HUES48 (cell line): ENCODE measurements at regions not wholly inside any gene's neighbourhood (a gene's known extent, or its start where the extent isn't known, plus 50 kb on each side); places are given as distances from the start of the nearest gene placed in this dataset.

ENCODE experiments used
- H3K27ac ChIP-seq: one replicate; pipeline ENCODE4 v1.7.0; 2013; ENCODE audit warnings: low read depth, low read length, inconsistent platforms
- H3K27me3 ChIP-seq: 2 replicates; pipeline ENCODE4 v1.6.1; 2013; ENCODE audit warnings: mild to moderate bottlenecking, low read length; ENCODE audit not compliant: control insufficient read depth, insufficient read depth
- H3K36me3 ChIP-seq: 2 replicates; pipeline ENCODE4 v1.6.1; 2013; ENCODE audit warnings: low read length; ENCODE audit not compliant: control insufficient read depth, insufficient read depth
- H3K4me1 ChIP-seq: 2 replicates; pipeline ENCODE4 v1.6.1; 2013; ENCODE audit warnings: mild to moderate bottlenecking, low read length; ENCODE audit not compliant: control insufficient read depth, insufficient read depth
- H3K4me3 ChIP-seq: 2 replicates; pipeline ENCODE4 v1.5.1; 2013; ENCODE audit warnings: mild to moderate bottlenecking, low read depth, low read length
- H3K9ac ChIP-seq: 2 replicates; pipeline ENCODE4 v1.6.1; 2013; ENCODE audit warnings: mild to moderate bottlenecking, low read depth, low read length, moderate library complexity
- H3K9me3 ChIP-seq: 2 replicates; pipeline ENCODE4 v1.6.1; 2013; ENCODE audit warnings: low read length; ENCODE audit not compliant: control insufficient read depth, insufficient read depth

DNA sequence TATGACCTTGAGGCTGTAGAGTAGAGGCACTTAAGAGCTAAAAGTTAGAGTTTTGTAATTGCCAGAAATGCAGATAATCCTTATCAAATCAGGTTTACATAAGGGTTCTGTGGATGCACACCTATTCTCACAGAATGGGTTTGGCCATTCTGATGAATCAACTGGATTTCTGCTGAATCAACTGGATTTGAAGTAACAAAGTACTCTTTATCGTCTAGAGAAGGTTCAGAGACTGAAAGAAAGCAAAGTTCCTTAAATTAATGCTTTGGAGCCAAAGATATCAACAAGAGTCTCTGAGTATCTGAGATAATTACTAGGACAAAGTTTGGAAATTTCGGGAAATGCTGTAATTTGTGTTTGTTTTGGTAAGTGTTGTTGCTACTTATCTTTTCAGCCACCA lies 669.6 kb upstream of the ZNF608 start:
- H3K4me3 ChIP-seq, result no peak overlapping the region
- H3K9me3 ChIP-seq, result no peaks in the 10 kb centered on the region
- H3K9ac ChIP-seq, result no peak overlapping the region
- H3K4me1 ChIP-seq, result peaks cover 34% of the 10 kb centered on the region
- H3K36me3 ChIP-seq, result no peaks in the 10 kb centered on the region
- no peaks in the 10 kb centered on the region for H3K27me3 ChIP-seq
- no peak overlapping the region for H3K27ac ChIP-seq

DNA sequence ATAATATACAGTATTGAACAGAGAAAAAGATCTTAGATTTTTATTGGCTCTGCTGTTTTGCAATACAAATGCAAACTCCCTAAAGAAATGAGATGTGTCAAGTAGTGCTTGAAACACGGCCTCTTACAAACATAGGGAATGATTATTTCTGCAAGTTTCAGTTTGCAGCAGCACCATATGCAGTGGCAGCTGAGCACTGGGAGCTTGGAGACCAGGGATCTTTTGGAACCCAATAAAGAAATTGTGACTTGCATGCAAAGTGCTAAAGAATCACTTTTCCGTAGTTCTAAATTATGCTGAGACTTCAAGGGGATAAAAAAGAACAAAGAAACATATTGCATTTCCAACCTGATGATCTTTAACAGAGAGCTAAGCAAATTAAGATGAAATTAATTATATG lies 674.6 kb upstream of the ZNF608 start:
- Histone ChIP-seq H3K4me1 (peaks cover 7% of the 10 kb centered on the region), H3K27me3 (no peaks in the 10 kb centered on the region), H3K27ac (no peak overlapping the region), H3K4me3 (no peak overlapping the region), H3K36me3 (no peaks in the 10 kb centered on the region), H3K9ac (no peak overlapping the region), H3K9me3 (no peaks in the 10 kb centered on the region)

DNA sequence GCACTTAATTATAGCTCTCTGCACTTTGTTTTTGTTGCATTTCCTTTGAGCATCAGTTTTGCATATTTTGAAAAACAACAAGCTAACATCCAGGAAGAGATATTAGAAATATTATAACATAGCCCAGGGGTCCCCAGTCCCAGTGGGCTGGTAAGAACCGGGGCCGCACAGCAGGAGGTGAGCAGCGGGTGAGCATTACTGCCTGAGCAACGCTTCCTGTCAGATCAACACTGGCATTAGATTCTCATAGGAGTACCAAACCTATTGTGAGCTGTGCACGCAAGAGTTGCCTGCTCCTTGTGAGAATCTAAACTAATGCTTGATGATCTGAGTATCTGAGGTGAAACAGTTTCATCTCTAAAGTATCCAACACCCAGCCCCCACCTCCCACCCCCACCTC lies 675.9 kb upstream of the ZNF608 start:
- peaks cover 7% of the 10 kb centered on the region for H3K4me1 ChIP-seq
- no peaks in the 10 kb centered on the region for H3K27me3 ChIP-seq
- H3K27ac ChIP-seq, result no peak overlapping the region
- H3K9me3 ChIP-seq, result no peaks in the 10 kb centered on the region
- H3K9ac ChIP-seq, result no peak overlapping the region
- H3K4me3 ChIP-seq, result no peak overlapping the region
- no peaks in the 10 kb centered on the region for H3K36me3 ChIP-seq

DNA sequence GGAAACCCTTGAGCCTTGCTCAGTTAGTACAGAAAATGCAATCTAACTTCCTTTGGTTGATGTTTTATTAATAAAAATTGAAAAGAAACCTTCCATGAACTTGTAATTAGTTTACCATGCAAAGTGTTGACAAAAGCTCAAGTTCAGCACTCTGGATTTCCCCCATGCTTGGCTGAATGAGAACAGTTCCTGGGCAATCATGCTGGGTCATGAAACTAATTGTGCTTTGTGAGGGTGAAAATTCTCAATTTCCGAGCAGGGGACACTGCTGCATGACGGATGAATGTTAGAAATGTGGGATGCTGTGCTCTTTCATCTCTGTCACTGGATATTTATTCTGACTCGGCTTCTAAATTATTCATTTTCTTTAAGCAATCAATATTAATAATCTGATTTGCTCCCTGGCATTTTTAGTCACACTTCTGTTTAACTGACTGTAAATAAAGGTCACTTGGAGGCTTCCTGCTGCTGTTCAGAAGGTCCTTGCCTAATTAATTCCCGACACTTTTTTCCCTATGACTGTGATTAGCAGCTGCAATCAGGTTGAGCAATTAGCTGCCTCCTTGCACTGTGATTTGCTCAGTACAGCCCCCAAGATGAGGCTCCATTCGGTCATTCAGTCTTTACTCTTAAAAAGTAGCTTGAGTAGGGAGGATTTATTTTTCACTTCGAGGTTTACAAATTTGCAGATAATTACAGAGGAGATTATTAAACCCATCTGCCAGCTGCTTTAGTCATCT lies 678.1 kb upstream of the ZNF608 start:
- no peaks in the 10 kb centered on the region for H3K36me3 ChIP-seq
- H3K9me3 ChIP-seq, result no peaks in the 10 kb centered on the region
- no peaks in the 10 kb centered on the region for H3K27me3 ChIP-seq
- H3K27ac ChIP-seq, result no peak overlapping the region
- peaks cover 7% of the 10 kb centered on the region for H3K4me1 ChIP-seq
- H3K4me3 ChIP-seq, result no peak overlapping the region
- H3K9ac ChIP-seq, result no peak overlapping the region

DNA sequence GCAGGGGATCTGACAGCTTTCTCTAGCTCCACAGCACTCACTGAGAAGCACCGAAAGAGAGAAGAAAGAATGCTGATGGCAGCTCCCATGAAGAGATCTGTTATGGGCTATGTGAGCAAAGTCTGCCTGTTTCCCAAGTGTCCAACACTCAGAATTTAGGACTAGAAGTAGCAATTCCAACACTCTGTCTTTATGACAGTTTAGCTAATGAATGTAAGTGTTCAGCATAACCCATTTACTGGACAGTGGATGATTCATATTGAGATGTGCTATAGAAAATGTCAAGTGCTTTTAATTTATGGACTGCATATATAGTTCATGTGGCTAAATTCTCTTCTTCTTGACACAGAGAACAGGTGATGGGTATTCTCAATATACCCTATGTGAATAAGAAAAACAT lies 683.1 kb upstream of the ZNF608 start:
- no peak overlapping the region for H3K4me3 ChIP-seq
- H3K4me1 ChIP-seq, result peaks cover 5% of the 10 kb centered on the region
- no peaks in the 10 kb centered on the region for H3K36me3 ChIP-seq
- no peak overlapping the region for H3K27ac ChIP-seq
- H3K27me3 ChIP-seq, result no peaks in the 10 kb centered on the region
- H3K9me3 ChIP-seq, result no peaks in the 10 kb centered on the region
- H3K9ac ChIP-seq, result no peak overlapping the region

DNA sequence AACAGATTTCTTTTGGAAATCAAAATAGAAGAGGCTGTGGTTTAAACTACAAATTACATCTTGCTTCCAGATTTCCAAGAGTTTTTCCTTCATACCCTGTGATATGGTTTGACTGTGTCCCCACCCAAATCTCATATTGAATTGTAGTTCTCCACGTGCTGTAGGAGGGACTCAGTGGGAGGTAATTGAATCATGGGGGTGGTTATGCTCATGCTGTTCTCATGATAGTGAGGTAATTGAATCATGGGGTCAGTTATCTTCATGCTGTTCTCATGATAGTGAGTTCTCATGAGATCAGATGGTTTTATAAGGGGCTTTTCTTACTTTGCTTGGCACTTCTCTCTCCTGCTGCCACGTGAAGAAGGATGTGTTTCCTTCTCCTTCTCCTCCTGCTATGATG lies 687.0 kb upstream of the ZNF608 start:
- Histone ChIP-seq H3K9ac (no peak overlapping the region), H3K4me1 (no peaks in the 10 kb centered on the region), H3K27ac (no peak overlapping the region), H3K36me3 (no peaks in the 10 kb centered on the region), H3K4me3 (no peak overlapping the region), H3K27me3 (no peaks in the 10 kb centered on the region), H3K9me3 (no peaks in the 10 kb centered on the region)

DNA sequence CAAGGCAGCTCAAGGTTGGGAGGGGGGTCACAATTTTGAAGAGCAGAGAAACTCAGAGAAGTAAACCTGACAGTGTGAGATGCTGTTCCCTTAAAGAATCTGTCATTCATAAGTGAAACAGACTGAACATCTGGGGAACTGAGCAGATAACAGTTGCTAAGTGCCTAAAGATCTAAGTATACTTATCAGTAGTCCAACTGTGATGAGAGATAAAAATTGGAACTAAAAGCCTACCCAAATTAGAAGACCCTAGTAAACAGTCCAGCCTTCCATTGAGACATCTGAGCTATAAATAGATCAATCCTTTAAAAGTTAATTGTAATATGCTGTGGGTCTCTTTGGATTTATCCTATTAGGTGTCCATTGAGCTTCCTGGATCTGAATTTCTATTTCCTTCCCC lies 692.8 kb upstream of the ZNF608 start:
- peaks cover under 1% of the 10 kb centered on the region; the same call in 1 of the 2 replicates for H3K9me3 ChIP-seq
- H3K27me3 ChIP-seq, result no peaks in the 10 kb centered on the region
- no peak overlapping the region for H3K27ac ChIP-seq
- H3K36me3 ChIP-seq, result no peaks in the 10 kb centered on the region
- H3K9ac ChIP-seq, result no peak overlapping the region
- H3K4me3 ChIP-seq, result no peak overlapping the region
- no peaks in the 10 kb centered on the region for H3K4me1 ChIP-seq

DNA sequence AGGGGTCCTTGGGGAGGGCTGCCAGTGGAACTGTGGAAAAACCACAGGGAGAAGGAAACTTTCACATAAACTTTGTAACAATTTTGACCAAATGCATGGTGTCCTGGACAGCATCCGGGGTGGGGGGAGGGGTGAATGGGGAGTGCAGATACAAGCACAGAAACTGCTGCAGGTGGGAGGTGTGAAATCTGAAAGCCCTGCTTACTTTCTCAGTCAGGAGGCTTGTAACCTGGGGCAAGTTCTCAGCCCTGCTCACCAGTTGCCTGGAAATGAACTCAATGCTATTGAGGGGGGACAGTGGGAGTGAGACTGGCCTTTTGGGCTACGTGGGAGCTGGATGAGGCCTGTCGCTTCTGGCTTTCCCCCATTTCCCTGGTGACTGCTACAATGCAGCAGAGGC lies 694.5 kb upstream of the ZNF608 start:
- no peak overlapping the region for H3K4me3 ChIP-seq
- peaks cover 3% of the 10 kb centered on the region; the same call in 1 of the 2 replicates for H3K9me3 ChIP-seq
- no peak overlapping the region for H3K27ac ChIP-seq
- H3K27me3 ChIP-seq, result no peaks in the 10 kb centered on the region
- no peak overlapping the region for H3K9ac ChIP-seq
- H3K36me3 ChIP-seq, result no peaks in the 10 kb centered on the region
- no peaks in the 10 kb centered on the region for H3K4me1 ChIP-seq

DNA sequence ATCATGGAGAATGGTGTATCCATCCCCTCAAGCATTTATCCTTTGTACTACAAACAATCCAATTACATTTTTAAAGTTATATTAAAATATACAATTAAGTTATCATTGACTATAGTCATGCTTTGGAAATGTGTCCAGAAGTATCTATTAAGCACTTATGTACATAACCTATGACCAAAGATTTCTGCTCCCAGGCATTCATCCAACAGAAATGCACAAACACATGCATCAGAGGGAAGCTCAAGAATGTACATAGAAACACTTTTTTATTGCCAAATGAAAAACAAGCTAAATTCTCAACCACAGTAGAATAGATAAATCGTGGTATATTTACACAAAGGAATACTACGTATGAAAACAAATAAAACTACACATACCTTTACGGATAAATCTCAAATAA lies 700.5 kb upstream of the ZNF608 start:
- no peaks in the 10 kb centered on the region for H3K27me3 ChIP-seq
- H3K4me3 ChIP-seq, result no peak overlapping the region
- no peak overlapping the region for H3K27ac ChIP-seq
- H3K36me3 ChIP-seq, result no peaks in the 10 kb centered on the region
- H3K4me1 ChIP-seq, result 0 out of 2 replicates have a peak, but pooled peaks cover 4% of the 10 kb centered on the region
- H3K9me3 ChIP-seq, result 0 out of 2 replicates have a peak, but pooled peaks cover 3% of the 10 kb centered on the region
- H3K9ac ChIP-seq, result no peak overlapping the region

DNA sequence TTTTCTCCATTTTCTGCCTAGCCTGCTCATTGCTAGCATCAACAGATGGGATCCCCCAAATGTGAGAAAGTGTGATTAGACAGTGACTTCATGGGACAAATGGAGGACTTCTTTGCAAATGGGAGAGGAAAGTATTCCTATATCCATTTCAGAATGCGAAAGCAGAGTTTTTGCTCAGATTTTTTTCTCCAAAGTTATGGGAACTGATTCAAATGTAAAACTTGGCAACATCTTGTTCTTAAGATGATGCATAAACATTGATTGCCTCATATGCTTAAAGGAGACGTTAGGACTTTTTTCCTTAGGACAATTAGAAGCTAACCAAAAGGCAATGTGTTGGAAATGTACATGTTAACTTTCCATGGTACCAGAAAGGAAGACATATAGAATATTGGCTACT lies 704.3 kb upstream of the ZNF608 start:
- Histone ChIP-seq H3K4me1 (0 out of 2 replicates have a peak, but pooled peaks cover 4% of the 10 kb centered on the region), H3K27me3 (no peaks in the 10 kb centered on the region), H3K9ac (no peak overlapping the region), H3K27ac (no peak overlapping the region), H3K9me3 (no peaks in the 10 kb centered on the region), H3K4me3 (no peak overlapping the region), H3K36me3 (no peaks in the 10 kb centered on the region)

DNA sequence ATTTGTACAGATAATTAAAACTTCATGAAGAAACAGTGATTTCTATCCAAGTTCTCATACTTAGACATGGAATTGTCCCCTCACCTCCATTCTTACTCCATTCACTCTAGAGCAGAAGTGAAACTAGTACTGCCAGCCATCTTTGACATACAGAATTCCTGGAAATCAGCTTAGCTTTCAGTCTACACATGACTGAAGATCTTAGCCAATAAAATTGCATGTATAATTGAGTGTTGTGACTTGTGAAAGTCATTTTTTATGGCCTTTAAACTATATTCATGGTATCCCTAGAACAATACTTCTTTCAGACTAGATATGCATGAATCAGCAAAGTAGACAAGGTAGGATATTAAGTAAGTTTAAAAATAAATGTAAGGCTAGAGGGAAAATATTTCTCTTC lies 705.2 kb upstream of the ZNF608 start:
- Histone ChIP-seq H3K9ac (no peak overlapping the region), H3K9me3 (no peaks in the 10 kb centered on the region), H3K27ac (no peak overlapping the region), H3K27me3 (no peaks in the 10 kb centered on the region), H3K36me3 (no peaks in the 10 kb centered on the region), H3K4me1 (0 out of 2 replicates have a peak, but pooled peaks cover 4% of the 10 kb centered on the region), H3K4me3 (no peak overlapping the region)
